ENCODE measurements at regions not wholly inside any gene's neighbourhood (a gene's known extent, or its start where the extent isn't known, plus 50 kb on each side); places are given as distances from the start of the nearest gene placed in this dataset.
A peak's percentile ranks its signal among the peaks of the same experiment; 100 is the strongest.

DNA sequence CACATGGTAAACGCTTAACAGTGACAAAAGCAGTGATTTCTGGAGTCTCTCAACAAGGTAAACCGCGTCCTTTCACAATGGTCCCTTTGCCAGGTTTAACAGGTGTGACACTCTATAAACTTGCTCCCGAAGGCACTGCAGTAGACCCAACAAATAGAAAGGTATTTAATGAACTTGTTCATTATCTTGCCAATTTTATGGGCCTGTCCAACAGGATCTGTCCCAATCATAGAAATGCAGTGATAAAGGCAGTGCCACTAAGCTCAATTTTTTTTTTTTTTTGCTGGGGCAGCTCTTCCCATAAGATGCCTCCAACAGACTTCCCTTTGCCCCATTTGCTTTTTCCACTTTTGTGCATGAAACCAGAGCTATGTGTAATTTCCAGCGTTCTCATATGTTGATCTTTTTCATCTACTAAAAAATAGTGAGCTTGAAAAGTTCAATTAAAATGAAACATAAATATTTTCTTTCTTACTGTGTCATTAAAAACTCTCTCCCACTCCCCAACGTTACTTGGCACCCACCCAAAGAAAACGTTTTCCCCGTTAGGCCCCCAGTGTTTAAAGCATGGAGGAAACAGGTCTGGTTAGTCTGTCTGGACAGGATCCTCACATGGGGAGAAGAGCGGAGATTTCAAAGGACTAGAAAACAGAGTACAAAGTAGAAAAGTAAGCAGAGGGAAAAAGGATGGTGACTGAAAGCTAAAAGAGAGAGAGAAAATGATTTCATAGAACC is 80.9 kb upstream of the SPATA31D4 start:
- DNase-seq (ENCODE audit: low read depth) = no peak

DNA sequence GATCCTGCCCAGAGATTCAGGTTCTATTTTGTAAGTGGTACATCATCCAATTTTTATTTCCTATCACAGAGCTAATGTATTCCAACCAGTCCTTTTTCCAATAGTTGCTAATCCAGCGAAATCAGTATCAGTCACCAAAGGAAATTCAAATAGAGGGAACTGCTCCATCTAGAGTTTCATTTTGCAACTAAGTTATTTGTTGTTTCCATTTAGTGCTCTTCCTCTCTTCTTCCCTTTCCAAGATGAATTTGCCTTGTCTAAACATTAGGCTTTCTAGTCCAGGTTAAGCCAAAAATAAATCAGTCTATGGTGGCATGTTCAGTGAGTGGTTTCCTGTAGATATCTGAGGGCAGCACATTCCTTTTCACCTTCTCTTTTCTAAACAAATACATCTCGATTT is 79.8 kb upstream of the SPATA31D4 start:
- DNase-seq (ENCODE audit: low read depth) = peak; percentile 32

DNA sequence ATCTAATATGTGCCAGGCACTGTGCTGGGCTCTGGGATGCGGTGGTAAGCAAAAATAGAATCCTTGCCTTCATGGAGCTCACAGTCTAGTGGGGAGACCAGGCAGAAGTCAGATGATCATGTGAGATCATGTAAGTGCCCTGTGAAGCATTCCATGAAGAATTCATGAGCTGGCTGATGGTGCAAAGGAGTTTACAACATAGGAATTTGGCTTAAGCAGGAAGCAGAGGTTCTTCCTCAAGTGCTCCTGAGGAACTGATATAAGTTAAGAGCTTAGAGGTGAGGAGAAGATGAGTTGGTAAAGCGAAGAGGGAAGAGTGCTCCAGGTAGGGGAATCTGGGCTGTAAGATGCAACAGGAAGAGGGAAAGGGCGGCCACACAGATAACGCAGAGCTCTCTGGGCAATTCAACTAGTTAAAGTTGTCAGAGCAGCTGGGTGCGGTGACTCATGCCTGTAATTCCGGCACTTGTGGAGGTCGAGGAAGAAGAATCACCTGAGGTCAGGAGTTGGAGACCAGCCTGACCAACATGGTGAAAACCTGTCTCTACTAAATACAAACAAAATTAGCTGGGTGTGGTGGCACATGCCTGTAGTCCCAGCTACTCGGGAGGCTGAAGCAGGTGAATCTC is 78.5 kb upstream of the SPATA31D4 start:
- DNase-seq (ENCODE audit: low read depth) = no peak

DNA sequence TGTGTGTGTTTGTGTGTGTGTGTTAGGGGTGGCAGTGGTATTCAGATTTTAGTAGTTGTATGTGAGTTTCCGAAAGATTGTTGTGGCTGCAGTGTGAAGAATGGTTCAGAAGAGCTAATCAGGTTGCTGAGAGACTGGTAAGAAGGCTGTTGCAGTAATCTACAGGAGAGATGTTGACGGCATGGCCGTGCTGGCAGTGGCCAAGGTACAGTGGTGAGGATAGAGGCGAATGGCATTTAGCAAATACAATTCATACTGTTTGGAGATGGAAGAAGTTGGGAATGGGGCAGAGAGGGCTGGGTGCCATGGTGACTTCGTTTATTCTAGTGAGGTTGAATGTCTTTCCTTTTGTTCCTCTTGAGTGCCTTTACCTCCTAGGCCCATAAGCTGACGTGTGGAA is 77.5 kb upstream of the SPATA31D4 start:
- DNase-seq (ENCODE audit: low read depth) = no peak

DNA sequence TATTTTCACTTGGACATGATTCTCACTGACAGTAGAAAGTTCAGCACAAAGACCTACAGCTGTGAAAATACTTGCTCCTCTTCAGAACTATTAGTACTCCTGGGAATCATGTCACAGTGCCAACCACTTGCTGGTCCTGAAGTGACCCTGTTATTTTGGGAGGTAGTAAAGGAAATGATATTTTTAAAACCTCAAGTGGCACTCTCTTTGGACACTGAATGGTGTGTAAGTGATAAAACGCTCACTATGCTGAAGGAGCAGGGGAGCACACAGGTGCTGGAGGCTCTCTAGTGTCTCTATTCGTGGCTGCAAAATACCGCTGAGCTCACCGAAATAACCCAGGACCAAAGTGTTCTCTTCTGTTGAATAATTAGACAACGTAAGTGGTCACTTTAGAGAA is 76.9 kb upstream of the SPATA31D4 start:
- no peak for DNase-seq (ENCODE audit: low read depth)

DNA sequence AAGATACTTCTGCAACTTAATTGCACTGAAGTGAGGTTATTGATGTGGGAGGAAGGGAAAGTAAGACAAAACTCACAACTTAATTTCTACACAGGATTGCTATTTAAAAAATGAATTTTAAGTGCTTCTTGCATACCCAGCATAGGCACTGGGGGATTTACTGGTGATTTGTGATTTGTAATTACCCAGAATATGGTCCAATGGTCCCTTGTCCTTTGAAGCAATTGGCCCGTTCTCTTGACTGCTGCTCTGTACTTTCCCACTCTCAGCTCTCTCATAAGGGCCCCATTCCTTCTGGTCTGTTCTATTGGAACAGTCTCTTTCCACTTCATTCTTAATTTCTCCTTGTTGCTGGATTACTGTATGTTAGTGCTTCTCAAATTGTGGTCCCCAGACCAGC is 75.4 kb upstream of the SPATA31D4 start:
- DNase-seq (ENCODE audit: low read depth) = no peak

DNA sequence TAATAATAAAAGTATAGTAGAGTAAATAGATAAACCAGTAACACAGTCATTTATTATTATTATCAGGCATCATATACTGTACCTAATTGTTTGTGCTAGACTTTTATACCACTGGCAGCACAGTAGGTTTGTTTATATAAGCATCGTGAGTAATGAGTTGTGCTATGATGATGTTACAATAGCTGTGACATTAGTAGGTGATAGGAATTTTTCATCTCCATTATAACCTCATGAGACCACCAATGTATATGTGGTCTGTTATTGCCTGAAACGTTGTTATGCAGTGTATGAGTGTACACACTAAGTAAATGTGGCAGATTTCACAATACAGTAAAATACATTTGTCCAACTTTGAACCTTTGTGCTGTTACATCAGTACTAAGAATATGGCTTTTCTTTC is 72.7 kb upstream of the SPATA31D4 start:
- peak; percentile 54 for DNase-seq (ENCODE audit: low read depth)

DNA sequence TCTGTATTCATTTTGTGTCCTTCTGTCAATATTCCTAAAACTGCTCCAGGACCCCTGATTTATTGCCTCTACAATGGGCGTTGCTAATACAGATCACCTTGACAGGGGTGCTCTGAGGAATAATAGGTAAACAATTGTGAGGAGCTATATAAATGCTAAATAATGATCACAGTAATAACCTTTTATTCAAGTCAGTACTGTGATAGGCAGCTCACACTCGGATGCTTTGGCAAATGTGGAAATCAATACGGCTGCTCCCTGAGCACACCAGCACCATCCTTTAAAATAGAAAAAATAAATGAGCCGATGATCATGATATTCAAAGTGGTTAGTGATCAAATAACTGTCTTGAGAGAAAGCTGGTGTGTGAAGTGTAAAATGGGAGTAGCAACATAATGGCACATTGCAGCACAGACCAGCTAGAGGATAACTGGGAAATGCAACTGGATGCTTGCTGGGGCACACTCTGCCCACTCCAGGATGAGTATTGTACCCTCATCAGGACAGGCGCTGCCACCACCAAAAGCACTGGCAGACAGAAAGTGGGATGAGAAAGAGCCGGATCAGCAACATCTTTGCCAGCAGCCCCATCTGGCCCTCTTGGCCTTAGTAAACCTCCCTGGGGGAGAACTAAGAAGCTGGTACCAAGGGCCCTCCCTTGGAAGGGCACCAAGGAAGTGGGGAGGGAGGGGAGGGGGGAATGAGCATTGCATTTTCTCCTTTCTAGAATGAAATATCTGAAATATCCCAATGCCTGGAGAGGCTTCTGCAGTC is 69.4 kb upstream of the SPATA31D4 start:
- no peak for DNase-seq (ENCODE audit: low read depth)

DNA sequence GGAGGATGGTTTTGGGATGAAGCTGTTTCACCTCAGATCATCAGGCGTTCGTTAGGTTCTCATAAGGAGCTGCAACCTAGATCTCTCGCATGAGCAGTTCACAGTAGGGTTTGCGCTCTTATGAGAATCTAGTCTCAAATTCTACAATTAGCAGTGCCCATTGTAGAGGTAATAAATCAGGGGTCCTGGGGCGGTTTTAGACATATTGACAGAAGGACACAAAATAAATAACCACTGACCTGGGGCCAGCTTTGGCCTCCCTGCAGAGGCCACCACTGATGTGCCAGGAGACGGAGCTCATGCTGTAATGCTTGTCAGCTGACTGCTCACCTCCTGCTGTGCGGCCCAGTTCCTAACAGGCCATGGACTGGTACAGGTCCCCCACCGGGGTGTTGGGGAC is 67.6 kb upstream of the SPATA31D4 start:
- no peak for DNase-seq (ENCODE audit: low read depth)

DNA sequence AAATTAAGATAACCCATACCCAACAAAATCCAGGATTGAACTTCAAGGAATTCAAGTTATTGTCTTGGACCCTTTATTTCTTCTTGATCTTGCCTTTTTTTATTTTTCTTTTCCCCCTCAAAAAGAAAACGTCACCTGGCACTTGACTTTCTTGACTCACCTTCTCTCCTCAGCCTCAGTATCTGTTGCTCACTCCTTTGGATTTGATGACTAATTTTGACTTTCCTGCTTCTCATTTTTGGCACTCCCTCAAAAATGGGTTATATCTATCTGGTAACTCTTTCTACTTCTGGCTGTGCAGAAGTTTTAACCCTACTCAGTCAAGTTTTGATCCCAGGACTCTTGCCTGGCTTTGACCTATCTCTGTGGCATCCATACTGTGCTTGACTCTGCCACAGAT is 66.6 kb upstream of the SPATA31D4 start:
- no peak for DNase-seq (ENCODE audit: low read depth)

DNA sequence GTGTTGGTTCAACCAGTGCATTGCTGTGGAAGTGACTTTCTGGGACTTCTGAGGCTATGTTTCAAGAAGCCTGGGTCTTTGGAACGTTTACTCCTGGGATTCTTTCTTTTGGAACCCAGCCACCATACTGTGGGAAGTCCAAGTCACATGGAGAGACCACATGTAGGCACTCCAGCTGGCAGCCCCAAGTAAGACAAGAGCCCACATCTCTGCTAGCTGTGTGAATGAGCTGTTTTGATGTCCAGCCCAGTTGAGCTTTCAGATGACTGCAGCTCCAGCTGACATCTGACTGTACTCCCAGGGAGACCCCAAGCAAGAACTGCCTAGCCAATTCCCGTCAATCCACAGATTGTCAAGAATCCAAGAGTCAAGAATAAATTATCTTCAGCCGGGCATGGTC is 60.1 kb upstream of the SPATA31D4 start:
- peak; percentile 14 for DNase-seq (ENCODE audit: low read depth)

DNA sequence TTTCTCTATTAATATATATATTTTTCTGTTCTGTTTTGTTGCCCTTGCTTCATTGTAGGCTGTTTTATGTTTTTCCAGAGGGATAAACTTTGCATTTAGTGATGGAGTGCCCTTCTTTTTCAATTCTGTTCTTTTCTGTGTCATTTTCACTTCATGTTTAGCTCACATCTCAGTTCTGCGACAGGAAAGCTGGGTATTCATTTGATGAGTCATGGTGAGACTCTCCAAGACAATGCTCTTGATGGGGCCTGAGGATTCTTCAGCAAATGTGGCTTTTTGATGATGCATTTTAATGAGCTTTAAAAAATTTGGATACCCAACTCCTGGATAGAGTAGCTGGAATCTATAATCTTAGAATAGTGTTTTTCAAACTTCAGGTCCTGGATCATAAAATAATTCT is 56.5 kb upstream of the SPATA31D4 start:
- DNase-seq (ENCODE audit: low read depth) = peak; percentile 48

DNA sequence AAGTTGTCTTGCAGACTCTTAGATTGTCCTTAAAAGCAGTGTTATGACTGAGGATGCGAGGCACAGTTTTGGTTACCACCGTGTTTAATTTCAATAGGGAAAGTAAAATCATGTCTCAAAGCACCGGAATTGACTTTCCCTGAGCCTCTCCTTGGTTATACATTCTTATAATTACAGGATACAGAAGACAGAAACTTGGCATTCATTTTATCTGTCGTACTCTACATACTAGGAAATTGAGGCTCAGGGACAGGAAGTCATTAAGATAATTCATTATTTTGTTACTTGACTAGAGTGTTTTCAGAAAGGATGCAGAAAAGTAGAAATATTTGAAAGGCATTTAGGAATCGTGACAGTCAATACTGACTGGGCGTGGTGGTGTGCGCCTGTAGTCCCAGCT is 54.0 kb upstream of the SPATA31D4 start:
- no peak for DNase-seq (ENCODE audit: low read depth)

DNA sequence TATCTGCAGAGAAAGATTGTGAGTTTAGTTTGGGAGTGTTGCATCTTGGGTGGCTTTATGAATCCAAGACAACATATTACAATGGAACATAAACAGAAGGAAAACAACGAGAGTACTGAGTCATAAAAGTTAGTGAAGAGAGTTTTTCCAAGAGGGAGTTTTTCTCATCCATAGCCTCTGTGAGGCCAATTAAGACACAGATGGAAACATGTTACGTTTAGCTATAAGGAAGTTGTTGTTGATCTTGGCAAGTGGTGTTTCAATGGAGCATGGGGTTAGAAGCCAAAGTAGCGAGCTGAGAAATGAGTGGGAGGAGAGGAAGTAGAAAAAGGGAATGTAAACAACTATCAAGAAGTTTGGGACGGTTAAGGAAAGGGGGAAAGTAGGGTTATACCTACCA is 53.3 kb upstream of the SPATA31D4 start:
- peak; percentile 64 for DNase-seq (ENCODE audit: low read depth)

DNA sequence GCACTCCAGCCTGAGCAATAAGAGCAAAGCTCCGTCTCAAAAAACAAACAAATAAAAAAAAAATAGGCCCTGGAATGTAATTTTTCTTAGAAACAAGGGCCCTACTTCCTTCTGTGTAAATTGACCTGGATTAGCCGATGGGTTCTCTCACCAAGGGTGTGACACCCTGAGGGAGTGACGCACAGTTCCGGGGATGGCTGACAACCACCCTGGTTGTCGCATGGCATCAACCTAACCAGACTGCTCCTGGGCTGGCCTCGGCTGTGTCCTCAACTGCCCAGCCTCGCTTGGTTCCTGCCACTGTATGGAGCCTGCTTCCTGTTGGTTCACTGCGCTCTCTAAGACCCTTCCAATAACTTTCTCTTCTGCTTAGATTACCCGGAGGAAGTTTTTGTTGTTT is 51.2 kb upstream of the SPATA31D4 start:
- no peak for DNase-seq (ENCODE audit: low read depth)

All from fibroblast of gingiva (primary cell).